Gastroesophageal sphincter (tissue), 2 donors: ENCODE measurements at regions not wholly inside any gene's neighbourhood (a gene's known extent, or its start where the extent isn't known, plus 50 kb on each side); places are given as distances from the start of the nearest gene placed in this dataset.

ENCODE experiments used
- POLR2A ChIP-seq, 2 donors: fragments of 450-650 bp; IDR thresholded peaks; one replicate each; pipeline ENCODE4 v1.6.1; 2017; ENCODE audit warnings: antibody characterized with exemption in 2 of 2, mild to moderate bottlenecking in 2 of 2, moderate library complexity in 1 of 2
- POLR2AphosphoS5 ChIP-seq: sonication (generic); formaldehyde crosslinking; IDR thresholded peaks from one replicate; pipeline ENCODE4 v1.6.1; 2017; ENCODE audit warnings: antibody characterized with exemption

DNA sequence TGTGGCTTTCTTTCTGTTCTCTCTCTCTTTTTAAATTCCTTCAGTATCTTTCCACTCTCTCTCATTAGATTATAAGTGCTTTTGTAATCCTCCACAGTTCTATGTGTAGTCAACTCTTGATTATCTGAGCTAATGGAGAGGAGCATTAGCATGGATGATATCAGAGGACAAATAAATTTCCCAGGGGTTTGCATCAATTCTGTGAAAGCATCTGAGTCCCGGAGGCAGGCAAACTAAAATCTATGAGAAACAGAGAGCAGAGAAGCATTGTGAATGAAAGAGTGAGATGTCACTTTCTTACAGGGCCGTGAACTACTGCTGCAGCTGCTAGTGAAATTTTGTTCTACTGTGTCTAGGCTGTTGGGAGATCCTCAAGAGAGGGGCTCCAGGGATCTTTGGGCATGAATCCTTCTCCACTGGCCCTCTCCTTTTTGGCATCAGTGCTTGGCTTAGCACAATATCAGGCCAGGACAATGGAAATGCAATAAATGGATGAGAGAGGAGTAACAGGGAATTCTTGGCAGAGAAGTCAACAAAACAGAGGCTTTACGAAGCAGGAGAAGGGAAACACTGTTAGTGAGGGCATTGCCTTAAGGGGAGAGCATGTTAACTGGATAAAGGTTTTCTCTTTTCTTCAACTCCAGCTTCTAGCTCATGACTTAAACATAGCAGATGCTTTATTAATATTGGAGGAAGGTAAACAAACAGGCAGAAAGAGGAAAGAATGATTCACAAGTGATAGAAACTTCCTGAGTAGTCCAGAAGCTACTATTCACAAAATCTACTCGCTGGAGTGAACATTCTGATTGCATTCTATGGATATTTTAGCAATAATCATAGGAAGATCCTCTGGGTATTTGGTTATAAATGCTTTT lies 847.0 kb upstream of the MAP3K7 start:
- no peak for TF ChIP-seq POLR2AphosphoS5
- no peak for TF ChIP-seq POLR2A (IDR thresholded peaks at IDR 0.05)
